Kidney capillary endothelial cell (primary cell): ENCODE measurements at regions not wholly inside any gene's neighbourhood (a gene's known extent, or its start where the extent isn't known, plus 50 kb on each side); places are given as distances from the start of the nearest gene placed in this dataset.
"Not testable (repeated sequence)": the region's sequence is repeated elsewhere in the genome, so short reads cannot be mapped to it uniquely, and the experiment has no call there.

Source experiments
- DNase-seq: peaks from one replicate; pipeline ENCODE4 v3.0.0-alpha.2; 2018; ENCODE audit warnings: low spot score

DNA sequence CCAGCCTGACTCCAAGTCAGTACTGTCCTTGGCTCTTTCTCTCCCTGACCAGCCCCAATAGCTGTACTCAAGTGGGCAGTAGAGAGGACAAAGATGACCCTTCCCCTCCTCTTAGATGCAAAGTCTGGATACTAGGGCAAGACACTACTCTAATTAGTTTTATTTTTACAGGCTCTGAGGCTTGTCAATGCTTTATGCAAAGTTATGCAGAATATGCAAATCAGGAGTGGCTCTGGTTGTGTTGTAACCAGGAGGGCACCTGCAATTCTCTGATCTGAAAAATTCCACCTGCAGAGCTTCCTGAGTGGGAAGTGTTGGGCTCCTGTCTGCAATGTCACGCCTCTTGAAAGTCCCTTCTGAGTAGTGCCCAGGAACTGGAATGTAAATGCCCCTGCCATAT, 201.5 kb downstream of the RGS3 start:
- no peak for DNase-seq

DNA sequence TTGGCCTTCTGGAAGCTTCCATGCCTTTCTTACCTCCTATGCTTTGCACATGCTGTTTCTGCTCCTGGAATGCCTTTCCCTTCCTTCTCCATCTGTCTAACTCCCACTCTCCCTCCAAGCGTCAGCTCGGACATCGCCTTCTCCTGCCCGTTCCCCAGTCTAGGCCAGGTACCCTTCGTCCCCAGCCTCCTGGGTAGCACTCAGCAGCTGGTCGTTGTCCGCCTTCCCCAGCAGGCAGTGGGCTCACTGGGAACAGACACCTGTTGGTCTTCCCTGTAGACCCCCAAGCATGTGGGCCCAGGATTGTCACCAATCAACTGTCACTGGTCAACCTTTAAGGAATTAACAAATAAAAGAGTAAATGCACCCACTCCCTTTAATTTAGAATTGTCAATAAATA, 202.2 kb downstream of the RGS3 start:
- no peak for DNase-seq

DNA sequence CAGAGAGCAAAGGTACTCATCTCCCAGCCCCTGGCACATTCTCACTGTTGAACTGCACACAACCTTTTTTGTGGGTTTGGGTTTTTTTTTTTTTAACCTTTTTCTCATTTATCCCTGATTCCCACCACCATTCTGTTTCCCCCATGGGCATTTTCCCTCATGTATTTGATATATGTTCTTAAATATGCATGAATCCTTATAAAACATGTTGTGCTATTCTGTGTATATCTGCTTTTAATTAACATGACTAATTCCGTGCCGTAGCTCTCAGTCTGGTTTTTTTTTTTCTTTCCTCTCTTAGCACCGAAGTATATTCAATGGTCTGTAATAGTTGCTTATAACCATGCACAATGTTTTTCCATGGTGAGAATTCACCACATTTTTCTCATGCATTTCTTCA, 204.5 kb downstream of the RGS3 start:
- no peak for DNase-seq

DNA sequence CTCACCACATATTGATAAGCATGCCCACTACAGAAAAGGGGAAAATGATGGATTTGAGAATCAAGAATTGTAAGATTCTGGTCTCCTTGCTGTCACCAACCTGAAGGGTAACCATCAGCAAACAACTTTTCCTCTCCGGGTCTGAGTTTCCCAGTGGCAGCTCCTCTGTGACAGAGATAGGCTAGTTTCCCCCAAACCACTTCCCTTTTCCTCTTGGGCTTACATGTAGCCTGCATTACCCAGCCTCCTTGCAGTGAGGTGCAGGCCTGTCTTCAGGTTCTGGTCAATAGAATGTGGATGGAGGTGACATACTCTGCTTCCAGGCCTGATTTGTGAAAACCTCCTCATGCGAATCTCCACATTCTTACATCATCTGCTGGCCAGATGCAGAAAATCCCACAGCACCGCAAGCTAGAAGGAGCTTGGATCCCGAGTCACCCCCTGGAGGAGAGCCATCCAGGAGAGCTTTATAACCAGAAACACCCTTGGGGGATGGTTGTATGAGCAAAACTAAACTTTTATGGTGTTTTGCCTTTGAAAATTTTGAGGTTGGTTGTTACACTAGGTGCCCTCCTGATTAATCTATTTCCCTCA, 206.1 kb downstream of the RGS3 start:
- DNase-seq: no peak

DNA sequence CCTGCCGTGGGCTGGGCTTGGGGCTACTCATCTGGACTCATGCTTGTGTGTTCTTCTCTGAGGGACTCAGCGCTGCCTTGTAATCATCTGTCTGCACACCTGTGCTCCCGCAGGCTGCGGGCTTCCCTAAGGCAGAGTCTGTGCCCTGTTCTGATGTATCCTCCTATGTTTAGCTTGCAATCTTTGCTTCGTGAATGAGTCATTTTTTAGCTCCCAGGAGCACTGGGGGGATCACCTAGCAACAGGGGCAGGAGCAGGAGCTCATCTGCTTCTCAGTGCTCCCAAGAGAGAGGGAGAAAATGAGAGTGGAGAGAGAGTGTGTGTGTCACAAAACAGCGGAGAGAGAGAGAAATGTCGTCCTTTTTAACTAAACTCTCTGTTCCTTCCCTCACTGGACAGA, 202.4 kb upstream of the ZNF618 start:
- no peak for DNase-seq

DNA sequence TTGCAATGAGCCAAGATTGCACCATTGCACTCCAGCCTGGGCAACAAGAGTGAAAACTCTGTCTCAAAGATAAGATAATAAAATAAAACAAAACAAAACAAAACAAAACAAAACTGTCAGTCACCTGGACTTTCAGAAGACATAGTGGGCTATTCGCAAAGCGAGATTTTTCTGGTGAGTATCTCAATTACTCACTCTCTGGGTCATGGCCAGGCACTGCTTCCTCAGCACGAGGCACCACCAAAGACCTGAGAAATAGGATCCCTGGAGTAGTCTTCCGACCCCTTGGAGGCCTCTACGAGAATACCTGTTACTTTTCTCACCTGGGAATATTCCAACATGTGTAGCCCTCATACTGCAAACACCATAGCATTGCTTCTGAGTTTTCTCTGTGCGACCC, 201.7 kb upstream of the ZNF618 start:
- DNase-seq: no peak

DNA sequence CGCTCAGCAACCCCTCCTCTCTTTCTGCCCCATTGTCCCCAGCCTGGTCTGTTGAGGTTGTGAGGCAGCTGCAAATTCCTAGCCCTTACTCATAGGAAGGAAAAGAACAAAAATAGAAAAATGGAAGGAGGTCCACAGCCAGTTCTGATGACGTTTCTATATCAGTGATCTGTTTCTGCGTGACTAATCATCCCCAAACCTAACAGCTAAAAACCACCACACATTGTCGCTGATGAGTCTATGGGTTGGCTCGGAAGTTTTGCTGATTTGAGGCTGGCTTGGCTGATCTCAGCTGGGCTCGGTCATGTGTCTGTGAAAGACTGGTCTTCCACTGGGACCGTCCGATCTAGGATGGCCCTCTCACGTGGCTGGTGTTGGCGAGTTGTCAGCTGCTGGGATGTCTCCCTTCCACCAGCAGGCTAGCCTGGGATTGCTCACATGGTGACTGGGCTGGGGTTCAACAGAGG, 200.6 kb upstream of the ZNF618 start:
- peak; percentile 99 for DNase-seq

DNA sequence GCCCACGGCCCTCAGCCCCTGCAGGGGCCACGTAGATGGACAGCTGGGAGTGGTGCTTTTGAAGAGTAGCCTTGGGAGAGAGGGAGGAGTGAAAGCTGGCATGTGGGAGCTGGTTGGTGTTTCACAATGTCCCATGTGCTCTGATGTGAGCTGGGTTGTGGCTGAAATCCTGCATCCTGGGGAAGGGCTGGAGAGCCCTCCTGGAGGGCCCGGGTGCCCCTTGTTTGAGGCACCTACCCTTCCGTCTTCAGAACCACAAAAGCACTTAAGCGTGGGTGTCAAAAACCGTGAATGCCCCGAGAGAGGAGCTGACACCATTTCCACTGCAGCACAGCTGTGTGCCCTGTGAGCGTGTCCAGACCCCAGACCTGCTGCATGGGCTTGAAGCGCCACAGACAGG, 199.1 kb upstream of the ZNF618 start:
- no peak for DNase-seq

DNA sequence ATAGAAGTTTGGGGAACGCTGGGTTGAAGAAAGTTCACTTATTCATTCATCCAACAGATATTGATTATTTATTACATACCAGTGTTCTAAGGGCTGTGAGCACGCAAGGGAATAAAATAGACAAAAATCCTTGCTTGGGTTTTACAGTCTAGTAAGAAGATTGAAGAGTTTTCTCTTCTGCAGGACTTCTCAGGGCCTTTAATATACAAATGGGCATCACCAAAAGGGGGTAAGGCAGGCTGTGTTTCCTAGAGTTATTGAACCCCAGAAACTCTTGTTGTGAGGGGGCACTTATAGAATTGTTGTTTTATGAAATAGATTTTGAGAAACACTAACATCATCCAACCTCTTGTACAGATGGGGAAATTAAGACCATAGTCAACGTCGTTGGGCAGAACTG, 198.5 kb upstream of the ZNF618 start:
- no peak for DNase-seq

DNA sequence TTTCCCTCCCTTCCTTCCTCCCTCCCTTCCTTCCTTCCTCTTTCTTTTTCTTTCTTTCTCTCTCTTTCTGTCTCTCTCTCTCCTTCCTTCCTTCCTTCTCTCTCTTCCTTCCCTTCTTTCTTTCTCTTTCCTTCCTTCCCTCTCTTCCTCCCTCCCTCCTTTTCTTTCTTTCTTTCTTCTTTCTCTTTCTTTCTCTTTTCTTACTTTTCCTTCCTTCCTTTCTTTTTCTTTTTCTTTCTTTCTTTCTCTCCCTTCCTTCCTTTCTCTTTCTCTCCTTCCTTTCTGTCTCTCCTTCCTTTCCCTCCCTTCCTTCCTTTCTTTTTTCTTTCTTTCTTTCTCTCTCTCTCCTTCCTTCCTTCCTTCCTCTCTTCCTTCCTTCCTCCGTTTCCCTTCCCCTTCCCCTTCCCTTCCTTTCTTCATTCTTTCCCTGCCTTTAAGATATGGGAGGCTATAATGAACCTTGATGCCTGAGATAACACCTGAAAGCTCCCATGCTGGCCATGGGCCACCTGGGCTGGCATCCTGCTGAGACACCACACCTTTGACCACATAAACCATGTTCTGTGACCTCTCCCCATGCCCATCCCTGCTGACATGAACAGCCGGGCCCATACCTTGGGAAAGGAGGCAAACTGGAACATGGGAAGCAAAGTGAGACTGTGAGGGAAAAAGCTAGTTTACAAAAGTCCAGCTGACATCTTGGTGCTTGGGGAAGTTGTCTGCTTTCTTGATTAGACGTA, 197.8 kb upstream of the ZNF618 start:
- no peak for DNase-seq

DNA sequence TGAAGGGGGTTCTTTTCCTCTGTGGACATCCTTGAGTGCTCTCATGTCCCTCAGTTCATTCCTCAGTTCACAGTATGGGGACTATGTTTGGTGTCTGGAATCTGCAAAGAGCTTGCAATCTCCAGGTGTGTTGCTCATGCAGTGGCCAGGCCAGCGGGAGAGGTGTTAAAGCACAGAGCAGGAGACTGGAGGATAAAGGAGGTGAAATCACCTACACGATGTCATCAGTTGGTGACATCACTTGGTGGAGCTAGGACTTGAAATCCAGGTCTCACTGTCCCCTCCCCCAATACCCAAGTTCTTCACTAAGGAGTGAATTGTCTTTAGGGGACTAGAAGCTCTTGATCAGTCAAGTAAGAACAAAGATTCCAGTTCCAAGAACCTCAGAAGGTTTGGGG, 197.3 kb upstream of the ZNF618 start:
- no peak for DNase-seq

DNA sequence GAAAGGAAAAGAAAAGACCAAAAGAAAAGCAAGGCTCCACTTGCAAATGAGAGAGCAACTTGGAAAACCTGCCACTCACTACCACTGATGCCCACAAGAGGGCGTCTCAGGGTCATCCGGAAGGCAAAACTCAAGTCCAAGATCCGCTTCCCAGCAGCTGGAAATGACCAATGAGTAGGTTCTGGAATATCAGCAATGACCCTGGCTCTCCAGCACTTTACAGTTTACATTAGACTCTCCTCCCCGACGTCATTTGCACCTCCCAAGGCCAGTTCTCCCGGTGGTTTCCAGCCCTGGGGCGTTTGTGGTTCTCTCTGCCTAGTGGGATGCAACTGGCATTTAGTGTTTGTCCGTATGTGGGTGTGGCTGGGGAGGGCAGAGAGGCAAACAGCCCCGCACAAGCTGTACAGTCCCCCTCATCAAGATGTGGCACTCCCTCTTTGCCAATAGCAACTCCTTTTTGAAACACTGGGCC, 193.8 kb upstream of the ZNF618 start:
- peak; percentile 78 for DNase-seq

DNA sequence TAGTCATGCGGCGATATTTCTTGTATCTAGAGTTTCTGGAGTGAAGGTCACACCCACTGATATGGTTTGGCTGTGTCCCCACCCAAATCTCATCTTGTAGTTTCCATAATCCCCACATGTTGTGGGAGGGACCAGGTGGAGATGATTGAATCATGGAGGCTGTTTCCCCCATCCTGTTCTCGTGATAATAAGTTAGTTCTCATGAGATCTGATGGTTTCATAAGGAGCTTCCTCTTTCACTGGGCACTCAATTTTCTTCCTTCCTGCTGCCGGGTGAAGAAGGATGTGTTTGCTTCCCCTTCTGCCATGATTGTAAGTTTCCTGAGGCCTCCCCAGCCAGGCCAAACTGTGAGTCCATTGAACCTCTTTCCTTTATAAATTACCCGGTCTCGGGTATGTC, 190.5 kb upstream of the ZNF618 start:
- not testable (repeated sequence) for DNase-seq

DNA sequence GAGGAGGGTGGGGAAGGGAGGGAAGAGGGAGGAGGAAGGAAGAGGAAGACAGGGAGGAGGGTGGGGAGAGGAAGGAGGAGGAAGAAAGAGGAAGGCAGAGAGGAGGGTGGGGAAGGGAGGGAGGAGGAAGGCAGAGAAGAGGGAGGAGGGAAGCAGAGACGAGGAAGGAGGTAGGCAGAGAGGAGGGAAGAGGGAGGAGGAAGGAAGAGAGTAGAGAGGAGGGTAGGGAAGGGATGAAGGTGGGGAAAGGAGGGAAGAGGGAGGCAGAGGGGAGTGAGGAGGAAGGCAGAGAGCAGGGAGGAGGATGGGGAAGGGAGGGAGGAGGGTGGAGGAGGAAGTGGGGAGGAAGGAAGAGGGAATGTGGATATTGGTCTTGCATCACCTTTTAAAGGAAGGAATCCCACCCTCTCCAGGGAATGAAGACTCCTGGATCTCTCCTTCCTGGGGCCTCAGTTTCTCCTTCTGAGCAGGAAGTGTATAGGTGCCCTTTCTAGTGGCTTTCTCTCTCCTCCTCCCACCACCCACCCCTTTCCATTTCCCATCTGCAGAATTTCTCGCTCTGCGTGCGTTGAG, 188.9 kb upstream of the ZNF618 start:
- DNase-seq: no peak

DNA sequence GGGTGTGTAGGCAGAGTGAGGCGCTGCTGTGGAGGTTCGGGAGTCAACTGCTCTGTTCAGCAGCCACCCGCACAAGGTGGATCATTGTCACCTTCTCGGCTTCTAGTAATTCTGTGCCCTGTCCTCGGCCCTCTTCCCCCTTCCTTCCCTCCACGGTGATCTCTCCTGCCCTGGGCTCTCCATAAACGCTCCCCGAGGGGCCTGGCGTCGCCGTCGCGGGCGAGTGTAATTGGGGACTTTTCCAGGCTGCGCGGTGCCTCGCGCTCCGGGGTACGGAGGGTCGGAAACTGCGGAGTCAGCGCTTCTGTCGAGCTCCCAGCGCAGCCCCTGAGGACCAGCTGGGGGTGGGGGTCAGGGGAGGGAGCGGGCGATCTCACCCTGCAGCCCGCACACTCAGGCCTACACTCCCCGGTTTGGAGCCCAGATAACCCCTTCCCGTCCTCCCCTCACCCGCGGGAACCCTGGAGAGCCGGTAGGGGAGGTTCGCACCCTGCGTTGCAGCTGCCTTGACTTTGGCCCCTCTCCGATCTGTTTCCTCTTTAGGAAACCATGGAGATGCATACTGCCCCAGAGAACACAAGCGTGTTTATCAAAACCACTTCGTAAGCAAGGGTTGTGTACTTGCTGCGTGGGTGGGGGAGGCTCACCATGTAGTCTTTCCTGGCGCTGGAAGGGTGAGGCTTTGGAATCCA, 188.3 kb upstream of the ZNF618 start:
- no peak for DNase-seq

DNA sequence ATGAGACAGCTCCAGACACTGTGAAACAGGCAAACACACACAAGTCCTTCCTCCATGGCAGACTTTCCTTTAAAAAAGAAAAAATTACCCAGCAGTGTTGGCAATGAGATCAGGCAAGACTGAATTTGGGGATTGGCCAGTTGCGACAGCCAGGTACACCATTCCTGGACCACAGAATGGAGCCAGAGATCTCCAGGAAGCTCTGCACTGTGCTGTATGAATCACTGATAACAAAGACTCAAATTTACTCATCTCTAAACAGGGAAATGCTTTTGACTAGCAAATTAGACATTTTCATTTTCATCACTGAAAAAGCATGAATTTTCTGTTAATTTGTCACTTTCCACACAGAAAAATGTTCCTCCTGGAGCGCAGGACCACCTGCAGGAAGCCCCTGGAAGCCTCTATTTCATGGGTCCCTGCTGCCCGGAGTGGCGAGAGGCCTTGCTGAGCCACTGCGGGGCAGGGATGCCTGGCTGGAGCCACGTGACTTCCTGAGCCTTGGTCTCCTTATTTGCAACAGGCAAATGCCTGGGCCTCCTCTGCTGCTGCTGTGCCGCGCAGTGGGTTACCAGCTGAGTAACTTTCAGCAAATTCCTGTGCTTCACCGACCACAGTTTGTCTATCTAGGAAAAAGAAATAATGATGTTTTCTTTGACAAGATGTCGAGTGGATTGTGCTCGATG, 185.9 kb upstream of the ZNF618 start:
- DNase-seq: no peak

DNA sequence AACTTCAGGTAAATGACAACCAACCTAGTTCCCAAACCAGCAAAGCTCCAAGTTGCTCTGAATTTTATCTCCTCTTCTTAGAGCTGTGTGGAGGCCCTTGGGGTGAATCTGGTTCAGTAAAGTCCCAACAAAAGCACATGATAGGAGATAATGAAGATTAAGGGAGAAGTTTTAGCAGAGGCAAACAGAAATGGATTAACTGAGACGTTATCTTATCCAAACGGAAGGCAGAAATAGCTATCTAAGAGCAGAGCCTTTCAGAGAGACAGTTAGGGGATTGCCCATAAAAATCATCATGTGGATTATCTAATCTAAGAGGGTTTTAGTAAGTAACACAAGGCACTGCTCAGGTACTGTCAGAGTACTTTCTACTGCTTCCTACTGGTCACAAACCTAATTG, 183.9 kb upstream of the ZNF618 start:
- DNase-seq: no peak

DNA sequence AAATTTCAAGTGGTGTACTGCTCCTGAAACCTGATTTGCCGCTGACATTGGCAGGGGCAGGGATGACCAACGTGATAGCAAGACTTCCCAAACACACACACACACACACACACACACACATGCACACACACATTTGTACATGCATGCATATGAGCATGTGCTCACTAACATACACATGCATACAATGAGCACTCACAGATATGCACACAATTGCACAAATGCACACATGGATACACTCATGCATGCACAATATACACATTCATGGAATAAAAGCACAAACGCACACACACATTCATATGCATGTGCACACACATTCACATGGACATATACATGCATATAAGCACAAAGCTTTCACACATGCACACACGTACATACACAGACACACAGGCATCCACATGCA, 181.2 kb upstream of the ZNF618 start:
- no peak for DNase-seq

DNA sequence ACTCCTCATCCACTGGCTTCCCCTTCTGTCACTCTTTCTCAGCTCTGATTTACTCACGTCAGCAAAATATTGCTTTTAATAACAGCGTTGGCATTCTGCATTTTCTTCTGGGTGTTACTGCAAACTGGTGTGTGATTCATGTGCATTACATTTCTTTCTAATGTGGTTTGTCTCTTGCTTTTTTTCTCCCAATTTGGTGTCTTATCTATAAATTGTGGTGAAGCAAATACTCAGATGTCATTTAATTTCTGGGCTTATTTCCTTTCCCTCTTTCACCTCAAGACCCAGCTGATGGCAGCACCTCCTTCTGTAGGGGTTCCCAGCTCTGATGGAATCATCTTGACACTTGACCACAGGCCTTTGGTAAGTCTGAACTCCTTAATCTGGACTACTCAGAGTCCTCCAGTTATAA, 180.7 kb upstream of the ZNF618 start:
- no peak for DNase-seq

DNA sequence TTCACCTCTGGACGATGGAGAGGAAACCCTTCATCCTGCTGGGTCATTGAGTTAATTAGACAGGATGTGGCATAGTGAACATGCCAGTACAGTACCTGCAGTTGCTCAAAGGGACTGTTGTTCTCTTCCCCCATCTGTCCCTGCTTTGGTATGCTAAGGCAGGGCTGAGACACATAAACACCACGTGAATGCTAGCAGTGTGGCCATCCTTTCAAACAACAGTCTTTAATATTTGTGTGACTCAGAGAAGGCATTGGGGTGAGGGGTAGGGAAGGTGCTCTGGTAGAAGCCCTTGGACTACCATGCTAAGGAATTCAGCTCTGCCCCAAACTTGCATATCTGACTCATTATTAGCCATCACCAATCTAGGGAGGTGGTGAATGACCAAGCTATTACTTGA, 180.2 kb upstream of the ZNF618 start:
- DNase-seq: no peak

DNA sequence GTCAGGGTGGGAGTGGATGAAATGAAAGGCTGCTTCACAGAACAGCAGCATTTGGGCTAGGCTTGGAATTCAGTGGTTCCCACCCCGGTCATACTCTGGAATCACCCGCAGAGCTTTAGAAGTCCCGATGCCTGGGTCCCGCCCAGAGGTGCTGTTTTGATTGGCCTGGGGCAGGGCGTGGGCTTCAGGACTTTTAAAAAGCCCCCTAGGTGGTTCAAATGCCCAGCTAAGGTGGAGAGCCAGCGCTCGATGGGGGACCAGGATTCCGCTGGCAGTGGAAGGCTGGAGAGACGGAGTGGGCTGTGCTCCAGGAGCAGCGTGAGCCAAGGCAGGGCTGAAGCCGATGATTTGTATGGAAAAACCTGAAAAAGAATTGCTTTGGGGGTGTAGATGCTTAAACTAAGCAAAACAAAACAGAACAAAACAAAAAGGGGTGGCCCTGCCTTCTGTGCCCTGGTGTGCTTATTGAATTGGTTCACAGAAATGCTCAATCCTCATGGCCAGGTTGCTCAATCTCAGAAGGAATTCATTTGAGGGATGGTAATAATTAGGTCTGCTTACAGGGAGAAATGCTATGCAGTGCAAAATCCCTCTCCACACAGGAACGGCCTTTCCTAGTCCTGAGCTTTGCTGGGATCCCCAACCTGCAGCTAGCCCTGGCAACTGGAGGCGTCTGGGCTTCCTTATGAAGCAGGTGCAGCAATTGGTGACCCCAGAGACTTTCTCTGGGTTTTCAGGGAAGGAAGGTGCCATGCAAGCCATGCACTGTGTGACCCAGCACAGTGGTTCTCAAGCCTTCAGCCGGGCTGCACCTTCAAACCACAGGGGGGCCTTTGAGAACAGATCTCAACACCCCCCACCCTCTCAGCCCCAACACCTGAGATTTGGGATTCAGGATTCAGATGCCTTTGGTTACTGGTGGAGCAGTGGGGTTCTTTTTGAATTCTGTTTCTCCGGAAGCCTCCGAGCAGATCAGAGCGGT, 174.0 kb upstream of the ZNF618 start:
- DNase-seq: no peak
